B cell (primary cell): ENCODE measurements at regions not wholly inside any gene's neighbourhood (a gene's known extent, or its start where the extent isn't known, plus 50 kb on each side); places are given as distances from the start of the nearest gene placed in this dataset.

Experiments
- ATAC-seq: fragments of 200-7000 bp; cut with Tn5 transposase; one replicate; pipeline ENCODE4 v1.10.0; 2021; ENCODE audit warnings: low read depth, mild to moderate bottlenecking, moderate number of reproducible peaks, moderate library complexity
- CTCF ChIA-PET: fragments of 350-600 bp; sonication (Branson Sonifier 250); formaldehyde crosslinking; loops from one replicate; lab custom pipeline; 2021; ENCODE audit warnings: antibody characterized with exemption, inconsistent platforms; lab: Charles Lee
- POLR2A ChIA-PET: fragments of 350-600 bp; sonication (Branson Sonifier 250); formaldehyde crosslinking; loops from one replicate; lab custom pipeline; 2021; ENCODE audit warnings: antibody characterized with exemption; lab: Charles Lee
- DNase-seq: peaks from one replicate; pipeline ENCODE4 v3.0.0; 2013
- H2AFZ ChIP-seq: 2 replicates; pipeline ENCODE4 v1.6.1; 2012; ENCODE audit warnings: mild to moderate bottlenecking, low read depth, low read length; ENCODE audit not compliant: insufficient read depth, poor library complexity, severe bottlenecking
- H3K27ac ChIP-seq, 2 donors: 1 replicate in 1 of 2; 2 replicates in 1 of 2; pipeline ENCODE4 v1.5.1; 2012 to 2013; ENCODE audit warnings: low read length in 2 of 2, mild to moderate bottlenecking in 2 of 2, moderate library complexity in 1 of 2
- H3K27me3 ChIP-seq, 4 experiments: fragments of 200-600 bp in 1 of 4; sonication (generic) in 1 of 4; replicated peaks in 1 of 4; 1 replicate in 2 of 4; 2 replicates in 2 of 4; pipeline versions ENCODE4 v1.6.1 to v1.7.0; 2013 to 2016; ENCODE audit warnings: low read length in 3 of 4, mild to moderate bottlenecking in 2 of 4, mixed read lengths in 1 of 4, moderate library complexity in 1 of 4; ENCODE audit not compliant: insufficient read depth in 4 of 4, control insufficient read depth in 3 of 4; ENCODE audit errors: control extremely low read depth in 1 of 4
- H3K36me3 ChIP-seq, 2 experiments: replicated peaks in 1 of 2; 1 replicate in 1 of 2; 2 replicates in 1 of 2; pipeline versions ENCODE4 v1.6.1 to v1.7.1; 2013; ENCODE audit warnings: low read length in 1 of 2; ENCODE audit not compliant: insufficient read depth in 2 of 2, control insufficient read depth in 1 of 2; ENCODE audit errors: control extremely low read depth in 1 of 2, extremely low read depth in 1 of 2
- H3K4me1 ChIP-seq, 2 donors: fragments of 200-600 bp in 1 of 2; sonication (generic) in 1 of 2; 1 replicate in 1 of 2; 2 replicates in 1 of 2; pipeline versions ENCODE4 v1.5.1 to v1.6.1; 2013 to 2017; ENCODE audit warnings: low read length in 2 of 2; ENCODE audit not compliant: control insufficient read depth in 2 of 2, insufficient read depth in 2 of 2
- H3K4me2 ChIP-seq: replicated peaks from 2 replicates; pipeline ENCODE3; 2012; ENCODE audit warnings: mild to moderate bottlenecking, low read depth, low read length; ENCODE audit not compliant: poor library complexity, severe bottlenecking
- H3K4me3 ChIP-seq, 5 experiments: fragments of 200-600 bp in 1 of 5; sonication (generic) in 1 of 5; 1 replicate in 3 of 5; 2 replicates in 2 of 5; pipeline versions ENCODE4 v1.5.1 to v1.7.0; 2011 to 2016; ENCODE audit warnings: low read length in 4 of 5, mild to moderate bottlenecking in 4 of 5, low read depth in 2 of 5, control low read depth in 1 of 5, moderate library complexity in 1 of 5; ENCODE audit not compliant: insufficient read depth in 1 of 5; ENCODE audit errors: control extremely low read depth in 1 of 5, extremely low read depth in 1 of 5
- H3K79me2 ChIP-seq: fragments of 200-600 bp; sonication (generic); one replicate; pipeline ENCODE4 v1.6.0; 2016; ENCODE audit warnings: low read length; ENCODE audit not compliant: control insufficient read depth, insufficient read depth
- H3K9ac ChIP-seq: fragments of 200-600 bp; sonication (generic); 2 replicates; pipeline ENCODE4 v1.6.1; 2017; ENCODE audit warnings: mild to moderate bottlenecking, low read length, moderate library complexity
- H3K9me3 ChIP-seq, 3 donors: one replicate each; pipeline versions ENCODE4 v1.6.1 to v1.7.1; 2013; ENCODE audit warnings: low read length in 2 of 3; ENCODE audit not compliant: control insufficient read depth in 2 of 3, insufficient read depth in 1 of 3; ENCODE audit errors: control extremely low read depth in 1 of 3
- H4K20me1 ChIP-seq: 2 replicates; pipeline ENCODE4 v1.6.0; 2012; ENCODE audit warnings: mild to moderate bottlenecking, low read length; ENCODE audit not compliant: insufficient read depth, control insufficient read depth, poor library complexity, severe bottlenecking
- H3K27ac Mint-ChIP-seq: one replicate; pipeline ENCODE4 v1.8.0; 2021; ENCODE audit warnings: mixed read lengths
- H3K27me3 Mint-ChIP-seq: one replicate; pipeline ENCODE4 v1.8.0; 2021; ENCODE audit warnings: mixed read lengths
- H3K4me1 Mint-ChIP-seq: one replicate; pipeline ENCODE4 v1.8.0; 2021; ENCODE audit warnings: mixed read lengths
- H3K4me3 Mint-ChIP-seq: one replicate; pipeline ENCODE4 v1.8.0; 2021; ENCODE audit warnings: mixed read lengths
- H3K9me3 Mint-ChIP-seq: one replicate; pipeline ENCODE4 v1.8.0; 2022; ENCODE audit warnings: mixed read lengths; ENCODE audit not compliant: insufficient read depth
- CTCF ChIP-seq: fragments of 200-600 bp; IDR thresholded peaks from one replicate; pipeline ENCODE4 v1.8.0; 2022; ENCODE audit warnings: antibody characterized with exemption, mild to moderate bottlenecking
- EZH2 ChIP-seq: IDR thresholded peaks from 2 replicates; pipeline ENCODE4 v1.6.1; 2012; ENCODE audit warnings: borderline replicate concordance, low read depth, mild to moderate bottlenecking, moderate library complexity, low read length; ENCODE audit not compliant: insufficient read depth, poor library complexity, severe bottlenecking
- WGBS: methylation state at CpG from one replicate; pipeline ENCODE4 v1.1.5; 2013; ENCODE audit warnings: missing lambda C conversion rate; ENCODE audit not compliant: insufficient coverage; 5-methylcytosine and 5-hydroxymethylcytosine counted together
- intact Hi-C: fragments of 100-400 bp; cut with micrococcal nuclease; formaldehyde crosslinking; loops from one replicate; pipeline ENCODE4 v1.10.0; 2022

GRCh38 chr1:208405014-208405413 is 160.8 kb upstream of the PLXNA2 start:
- WGBS, result no CpG with 5 or more reads among the region's 2 CpGs
- H3K4me3 ChIP-seq, result no peak overlapping the region
- no peaks in the 10 kb centered on the region for H3K36me3 ChIP-seq
- no peak overlapping the region for H3K4me2 ChIP-seq
- no peak for TF ChIP-seq EZH2
- no peak for TF ChIP-seq CTCF
- no peak for DNase-seq
- H3K9me3 Mint-ChIP-seq, result no peaks in the 10 kb centered on the region
- no peak for ATAC-seq
- no peak overlapping the region for H3K4me3 Mint-ChIP-seq
- no peak overlapping the region for H3K27ac ChIP-seq
- H3K27me3 ChIP-seq, result no peaks in the 10 kb centered on the region
- ChIA-PET POLR2A (no interaction called here), CTCF (no interaction called here)
- H3K4me1 Mint-ChIP-seq, result no peaks in the 10 kb centered on the region
- H3K4me1 ChIP-seq, result no peaks in the 10 kb centered on the region
- no peaks in the 10 kb centered on the region for H3K79me2 ChIP-seq
- no peak overlapping the region for H3K9ac ChIP-seq
- no peak overlapping the region for H3K27ac Mint-ChIP-seq
- no peaks in the 10 kb centered on the region for H3K9me3 ChIP-seq
- intact Hi-C loops, result no loop called here
- H4K20me1 ChIP-seq, result no peaks in the 10 kb centered on the region
- H2AFZ ChIP-seq, result no peak overlapping the region
- H3K27me3 Mint-ChIP-seq, result peaks cover 17% of the 10 kb centered on the region

- H3K4me2 ChIP-seq, result no peak overlapping the region
- Mint-ChIP-seq H3K4me3 (no peak overlapping the region), H3K4me1 (no peaks in the 10 kb centered on the region), H3K27ac (no peak overlapping the region), H3K27me3 (peaks cover 3% of the 10 kb centered on the region), H3K9me3 (no peaks in the 10 kb centered on the region)
- H3K79me2 ChIP-seq, result no peaks in the 10 kb centered on the region
- no peak for ATAC-seq
- no peaks in the 10 kb centered on the region for H3K27me3 ChIP-seq
- no peak for DNase-seq
- H3K36me3 ChIP-seq, result no peaks in the 10 kb centered on the region
- H3K4me3 ChIP-seq, result no peak overlapping the region
- POLR2A ChIA-PET, result no interaction called here
- no peak overlapping the region for H3K27ac ChIP-seq
- no peak overlapping the region for H2AFZ ChIP-seq
- intact Hi-C loops, result no loop called here
- no peak for TF ChIP-seq EZH2
- TF ChIP-seq CTCF, result no peak
- no peak overlapping the region for H3K9ac ChIP-seq
- no peaks in the 10 kb centered on the region for H3K4me1 ChIP-seq
- no CpG with 5 or more reads among the region's 3 CpGs for WGBS
- H4K20me1 ChIP-seq, result no peaks in the 10 kb centered on the region
- CTCF ChIA-PET, result no interaction called here
- no peaks in the 10 kb centered on the region for H3K9me3 ChIP-seq
These were observed 165.0 kb upstream of the PLXNA2 start for GRCh38 chr1:208409176-208409575.
